ENCODE measurements at regions not wholly inside any gene's neighbourhood (a gene's known extent, or its start where the extent isn't known, plus 50 kb on each side); places are given as distances from the start of the nearest gene placed in this dataset.

DNA sequence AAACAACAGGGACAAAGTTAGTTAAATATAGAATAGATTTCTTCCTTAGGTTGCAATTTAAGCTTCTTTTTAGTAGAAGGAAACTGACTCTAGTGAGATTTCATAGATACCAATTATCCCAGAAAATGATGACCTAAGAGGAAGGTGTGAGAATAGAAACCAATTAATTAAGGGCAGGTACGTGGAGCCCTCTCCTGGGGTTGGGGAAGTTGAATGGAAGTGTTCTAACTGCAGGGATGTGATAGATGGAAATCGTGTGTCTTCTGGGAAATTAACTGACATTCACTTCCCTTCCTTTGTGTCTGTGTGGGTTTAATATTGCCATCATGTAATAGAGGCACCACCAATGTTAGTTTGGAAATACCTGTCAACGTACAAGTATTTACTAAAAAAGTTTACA, 204.1 kb upstream of the ANK2 start:
- TF ChIP-seq ETV1 (tag; conservative IDR thresholded peaks at IDR 0.05; ENCODE audit: low read depth) (no peak), CBX5 (IDR thresholded peaks at IDR 0.05; ENCODE audit: borderline replicate concordance, low read depth) (no peak), CCAR2 (IDR thresholded peaks at IDR 0.05; ENCODE audit: low read depth, low read length) (no peak), CHD1 (IDR thresholded peaks at IDR 0.05; ENCODE audit: low read length) (no peak), ARID2 (IDR thresholded peaks at IDR 0.05) (no peak), POLR2A (conservative IDR thresholded peaks at IDR 0.05) (no peak), ZNF184 (CRISPR knock-in tag; IDR thresholded peaks at IDR 0.05) (no peak)
- TF ChIP-seq, protein P1, sequence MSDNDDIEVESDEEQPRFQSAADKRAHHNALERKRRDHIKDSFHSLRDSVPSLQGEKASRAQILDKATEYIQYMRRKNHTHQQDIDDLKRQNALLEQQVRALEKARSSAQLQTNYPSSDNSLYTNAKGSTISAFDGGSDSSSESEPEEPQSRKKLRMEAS (CRISPR knock-in tag; IDR thresholded peaks at IDR 0.05), result no peak
- TF ChIP-seq, protein P2, sequence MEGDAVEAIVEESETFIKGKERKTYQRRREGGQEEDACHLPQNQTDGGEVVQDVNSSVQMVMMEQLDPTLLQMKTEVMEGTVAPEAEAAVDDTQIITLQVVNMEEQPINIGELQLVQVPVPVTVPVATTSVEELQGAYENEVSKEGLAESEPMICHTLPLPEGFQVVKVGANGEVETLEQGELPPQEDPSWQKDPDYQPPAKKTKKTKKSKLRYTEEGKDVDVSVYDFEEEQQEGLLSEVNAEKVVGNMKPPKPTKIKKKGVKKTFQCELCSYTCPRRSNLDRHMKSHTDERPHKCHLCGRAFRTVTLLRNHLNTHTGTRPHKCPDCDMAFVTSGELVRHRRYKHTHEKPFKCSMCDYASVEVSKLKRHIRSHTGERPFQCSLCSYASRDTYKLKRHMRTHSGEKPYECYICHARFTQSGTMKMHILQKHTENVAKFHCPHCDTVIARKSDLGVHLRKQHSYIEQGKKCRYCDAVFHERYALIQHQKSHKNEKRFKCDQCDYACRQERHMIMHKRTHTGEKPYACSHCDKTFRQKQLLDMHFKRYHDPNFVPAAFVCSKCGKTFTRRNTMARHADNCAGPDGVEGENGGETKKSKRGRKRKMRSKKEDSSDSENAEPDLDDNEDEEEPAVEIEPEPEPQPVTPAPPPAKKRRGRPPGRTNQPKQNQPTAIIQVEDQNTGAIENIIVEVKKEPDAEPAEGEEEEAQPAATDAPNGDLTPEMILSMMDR (IDR thresholded peaks at IDR 0.05 in 2 of 3, conservative IDR thresholded peaks at IDR 0.05 in 1 of 3; ENCODE audit: insufficient read depth in 2 of 3, low read depth in 1 of 3, low read length in 3 of 3), result no peak
- TF ChIP-seq, protein P3, sequence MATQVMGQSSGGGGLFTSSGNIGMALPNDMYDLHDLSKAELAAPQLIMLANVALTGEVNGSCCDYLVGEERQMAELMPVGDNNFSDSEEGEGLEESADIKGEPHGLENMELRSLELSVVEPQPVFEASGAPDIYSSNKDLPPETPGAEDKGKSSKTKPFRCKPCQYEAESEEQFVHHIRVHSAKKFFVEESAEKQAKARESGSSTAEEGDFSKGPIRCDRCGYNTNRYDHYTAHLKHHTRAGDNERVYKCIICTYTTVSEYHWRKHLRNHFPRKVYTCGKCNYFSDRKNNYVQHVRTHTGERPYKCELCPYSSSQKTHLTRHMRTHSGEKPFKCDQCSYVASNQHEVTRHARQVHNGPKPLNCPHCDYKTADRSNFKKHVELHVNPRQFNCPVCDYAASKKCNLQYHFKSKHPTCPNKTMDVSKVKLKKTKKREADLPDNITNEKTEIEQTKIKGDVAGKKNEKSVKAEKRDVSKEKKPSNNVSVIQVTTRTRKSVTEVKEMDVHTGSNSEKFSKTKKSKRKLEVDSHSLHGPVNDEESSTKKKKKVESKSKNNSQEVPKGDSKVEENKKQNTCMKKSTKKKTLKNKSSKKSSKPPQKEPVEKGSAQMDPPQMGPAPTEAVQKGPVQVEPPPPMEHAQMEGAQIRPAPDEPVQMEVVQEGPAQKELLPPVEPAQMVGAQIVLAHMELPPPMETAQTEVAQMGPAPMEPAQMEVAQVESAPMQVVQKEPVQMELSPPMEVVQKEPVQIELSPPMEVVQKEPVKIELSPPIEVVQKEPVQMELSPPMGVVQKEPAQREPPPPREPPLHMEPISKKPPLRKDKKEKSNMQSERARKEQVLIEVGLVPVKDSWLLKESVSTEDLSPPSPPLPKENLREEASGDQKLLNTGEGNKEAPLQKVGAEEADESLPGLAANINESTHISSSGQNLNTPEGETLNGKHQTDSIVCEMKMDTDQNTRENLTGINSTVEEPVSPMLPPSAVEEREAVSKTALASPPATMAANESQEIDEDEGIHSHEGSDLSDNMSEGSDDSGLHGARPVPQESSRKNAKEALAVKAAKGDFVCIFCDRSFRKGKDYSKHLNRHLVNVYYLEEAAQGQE (IDR thresholded peaks at IDR 0.05; ENCODE audit: borderline replicate concordance), result no peak
- TF ChIP-seq, protein P3 (CRISPR knock-in tag; IDR thresholded peaks at IDR 0.05; ENCODE audit: low read depth), result no peak
